Fibroblast of lung (primary cell): ENCODE measurements at regions not wholly inside any gene's neighbourhood (a gene's known extent, or its start where the extent isn't known, plus 50 kb on each side); places are given as distances from the start of the nearest gene placed in this dataset.

Experiments used
- DNase-seq, 2 donors: peaks; one replicate each; pipeline versions ENCODE4 v3.0.0 to v3.0.0-alpha.2; 2010; ENCODE audit warnings: low read depth in 2 of 2
- H2AFZ ChIP-seq: 2 replicates; pipeline ENCODE4 v1.5.1; 2012; ENCODE audit warnings: low read length, control low read depth, inconsistent platforms
- H3K27ac ChIP-seq: 2 replicates; pipeline ENCODE4 v1.5.1; 2011; ENCODE audit warnings: low read length, control low read depth; ENCODE audit not compliant: insufficient read depth
- H3K27me3 ChIP-seq: 2 replicates; pipeline ENCODE4 v1.5.1; 2011; ENCODE audit warnings: mild to moderate bottlenecking, low read length; ENCODE audit not compliant: control insufficient read depth, insufficient read depth
- H3K36me3 ChIP-seq: 2 replicates; pipeline ENCODE4 v1.5.1; 2011; ENCODE audit warnings: low read length; ENCODE audit not compliant: control insufficient read depth, insufficient read depth
- H3K4me1 ChIP-seq: 2 replicates; pipeline ENCODE4 v1.5.1; 2011; ENCODE audit warnings: low read length; ENCODE audit not compliant: control insufficient read depth, insufficient read depth; ENCODE audit errors: extremely low read depth
- H3K4me2 ChIP-seq: 2 replicates; pipeline ENCODE4 v1.5.1; 2011; ENCODE audit warnings: low read length, control low read depth; ENCODE audit not compliant: insufficient read depth; ENCODE audit errors: extremely low read depth
- H3K4me3 ChIP-seq, 4 experiments: fragments of 200-600 bp in 1 of 4; sonication (generic) in 1 of 4; replicated peaks in 1 of 4; 2 replicates each; pipeline ENCODE4 v1.5.1; 2011 to 2016; ENCODE audit warnings: low read length in 4 of 4, low read depth in 3 of 4, mild to moderate bottlenecking in 3 of 4, control low read depth in 2 of 4, inconsistent platforms in 1 of 4, mixed read lengths in 1 of 4; ENCODE audit not compliant: insufficient read depth in 1 of 4; ENCODE audit errors: control extremely low read depth in 1 of 4
- H3K79me2 ChIP-seq: 2 replicates; pipeline ENCODE4 v1.5.1; 2012; ENCODE audit warnings: mild to moderate bottlenecking, low read length, inconsistent platforms; ENCODE audit not compliant: control insufficient read depth, insufficient read depth
- H3K9ac ChIP-seq: 2 replicates; pipeline ENCODE4 v1.5.1; 2011; ENCODE audit warnings: mild to moderate bottlenecking, low read length, control low read depth; ENCODE audit not compliant: insufficient read depth
- H3K9me3 ChIP-seq: 2 replicates; pipeline ENCODE4 v1.5.1; 2012; ENCODE audit warnings: low read depth, low read length; ENCODE audit not compliant: control insufficient read depth, insufficient read depth
- H4K20me1 ChIP-seq: 2 replicates; pipeline ENCODE4 v1.5.1; 2011; ENCODE audit warnings: low read length; ENCODE audit not compliant: control insufficient read depth, insufficient read depth; ENCODE audit errors: extremely low read depth
- CTCF ChIP-seq, 2 donors: IDR thresholded peaks in 1 of 2; conservative IDR thresholded peaks in 1 of 2; 1 replicate in 1 of 2; 2 replicates in 1 of 2; pipeline ENCODE4 v1.5.1; 2011 to 2012; ENCODE audit warnings: low read length in 2 of 2, control low read depth in 1 of 2, inconsistent platforms in 1 of 2, low read depth in 1 of 2, mild to moderate bottlenecking in 1 of 2
- EZH2 ChIP-seq: IDR thresholded peaks from 2 replicates; pipeline ENCODE4 v1.5.1; 2012; ENCODE audit warnings: low read length, control low read depth, mild to moderate bottlenecking; ENCODE audit errors: missing control alignments

GRCh38 chr3:5437296-5437782 lies 249.8 kb downstream of the EDEM1 start:
- no peak for DNase-seq
- no peak overlapping the region for H3K4me2 ChIP-seq
- H3K36me3 ChIP-seq: no peaks in the 10 kb centered on the region
- H2AFZ ChIP-seq: no peak overlapping the region
- H4K20me1 ChIP-seq: no peaks in the 10 kb centered on the region
- H3K9me3 ChIP-seq: no peaks in the 10 kb centered on the region
- H3K4me3 ChIP-seq: no peak overlapping the region
- no peak overlapping the region for H3K9ac ChIP-seq
- TF ChIP-seq EZH2: no peak
- TF ChIP-seq CTCF (conservative IDR thresholded peaks at IDR 0.05 in 1 of 2, IDR thresholded peaks at IDR 0.05 in 1 of 2; ENCODE audit: low read depth in 1 of 2, low read length in 2 of 2): no peak
- no peaks in the 10 kb centered on the region for H3K4me1 ChIP-seq
- no peak overlapping the region for H3K27ac ChIP-seq
- no peaks in the 10 kb centered on the region for H3K27me3 ChIP-seq
- no peaks in the 10 kb centered on the region for H3K79me2 ChIP-seq

GRCh38 chr3:5437783-5438323 lies 250.3 kb downstream of the EDEM1 start:
- DNase-seq: no peak
- Histone ChIP-seq H3K9me3 (no peaks in the 10 kb centered on the region), H3K27ac (no peak overlapping the region), H3K9ac (no peak overlapping the region), H3K4me3 (no peak overlapping the region), H3K4me1 (no peaks in the 10 kb centered on the region), H4K20me1 (no peaks in the 10 kb centered on the region), H3K27me3 (no peaks in the 10 kb centered on the region), H3K36me3 (no peaks in the 10 kb centered on the region), H3K4me2 (no peak overlapping the region), H2AFZ (no peak overlapping the region), H3K79me2 (no peaks in the 10 kb centered on the region)
- TF ChIP-seq EZH2 (no peak), CTCF (conservative IDR thresholded peaks at IDR 0.05 in 1 of 2, IDR thresholded peaks at IDR 0.05 in 1 of 2; ENCODE audit: low read depth in 1 of 2, low read length in 2 of 2) (no peak)

GRCh38 chr3:5441401-5441800 lies 253.9 kb downstream of the EDEM1 start:
- Histone ChIP-seq H3K9me3 (no peaks in the 10 kb centered on the region), H3K27me3 (no peaks in the 10 kb centered on the region), H4K20me1 (no peaks in the 10 kb centered on the region), H3K27ac (no peak overlapping the region), H3K4me2 (no peak overlapping the region), H2AFZ (no peak overlapping the region), H3K4me3 (no peak overlapping the region), H3K4me1 (no peaks in the 10 kb centered on the region), H3K9ac (no peak overlapping the region), H3K79me2 (no peaks in the 10 kb centered on the region), H3K36me3 (no peaks in the 10 kb centered on the region)
- no peak for DNase-seq
- TF ChIP-seq EZH2 (no peak), CTCF (conservative IDR thresholded peaks at IDR 0.05 in 1 of 2, IDR thresholded peaks at IDR 0.05 in 1 of 2; ENCODE audit: low read depth in 1 of 2, low read length in 2 of 2) (no peak)
